ENCODE measurements at regions not wholly inside any gene's neighbourhood (a gene's known extent, or its start where the extent isn't known, plus 50 kb on each side); places are given as distances from the start of the nearest gene placed in this dataset.

DNA sequence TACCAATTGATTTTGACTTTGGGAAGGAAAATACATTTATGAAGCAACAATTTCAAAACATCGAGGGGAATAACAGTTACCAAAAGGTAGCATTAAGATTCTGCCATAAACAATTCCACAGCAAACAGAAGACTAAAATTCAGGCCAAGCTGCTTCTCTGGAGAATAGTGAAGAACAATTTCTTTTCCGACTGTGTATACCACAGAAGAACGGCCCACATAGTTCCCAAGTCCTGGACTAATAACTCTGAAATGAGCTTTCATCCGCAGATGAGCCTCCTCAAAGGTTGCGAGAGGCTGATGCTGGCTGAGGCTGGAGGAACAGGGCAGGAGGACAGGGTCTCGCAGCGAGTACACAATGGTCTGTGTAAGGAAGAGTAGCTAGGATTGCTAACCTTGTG is 278.9 kb upstream of the TCF4 start:
- TF ChIP-seq, protein P1, sequence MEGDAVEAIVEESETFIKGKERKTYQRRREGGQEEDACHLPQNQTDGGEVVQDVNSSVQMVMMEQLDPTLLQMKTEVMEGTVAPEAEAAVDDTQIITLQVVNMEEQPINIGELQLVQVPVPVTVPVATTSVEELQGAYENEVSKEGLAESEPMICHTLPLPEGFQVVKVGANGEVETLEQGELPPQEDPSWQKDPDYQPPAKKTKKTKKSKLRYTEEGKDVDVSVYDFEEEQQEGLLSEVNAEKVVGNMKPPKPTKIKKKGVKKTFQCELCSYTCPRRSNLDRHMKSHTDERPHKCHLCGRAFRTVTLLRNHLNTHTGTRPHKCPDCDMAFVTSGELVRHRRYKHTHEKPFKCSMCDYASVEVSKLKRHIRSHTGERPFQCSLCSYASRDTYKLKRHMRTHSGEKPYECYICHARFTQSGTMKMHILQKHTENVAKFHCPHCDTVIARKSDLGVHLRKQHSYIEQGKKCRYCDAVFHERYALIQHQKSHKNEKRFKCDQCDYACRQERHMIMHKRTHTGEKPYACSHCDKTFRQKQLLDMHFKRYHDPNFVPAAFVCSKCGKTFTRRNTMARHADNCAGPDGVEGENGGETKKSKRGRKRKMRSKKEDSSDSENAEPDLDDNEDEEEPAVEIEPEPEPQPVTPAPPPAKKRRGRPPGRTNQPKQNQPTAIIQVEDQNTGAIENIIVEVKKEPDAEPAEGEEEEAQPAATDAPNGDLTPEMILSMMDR (IDR thresholded peaks at IDR 0.05): no peak
- H4K20me1 ChIP-seq (ENCODE audit: insufficient read depth, low read length): no peaks in the 10 kb centered on the region
- intact Hi-C loops (cut with micrococcal nuclease): no loop called here
- Mint-ChIP-seq H3K4me3 (no peak overlapping the region), H3K4me1 (no peaks in the 10 kb centered on the region), H3K9me3 (peaks cover 0 to 1% (median 0%) of the 10 kb centered on the region in 7 donors), H3K36me3 (no peaks in the 10 kb centered on the region), H3K27ac (no peak overlapping the region), H3K27me3 (ENCODE audit: low read depth in 3 of 3) (peaks cover 0 to 3% (median 0%) of the 10 kb centered on the region in 3 donors)
- no peaks in the 10 kb centered on the region for H3K4me1 ChIP-seq (ENCODE audit: control insufficient read depth in 1 of 2, insufficient read depth in 2 of 2, low read length in 2 of 2)
- no peak overlapping the region for H3K9ac ChIP-seq (ENCODE audit: insufficient read depth, low read length, poor library complexity, severe bottlenecking)
- H2AFZ ChIP-seq (ENCODE audit: insufficient read depth, low read depth, low read length, poor library complexity, severe bottlenecking): no peak overlapping the region
- no peak overlapping the region for H3K27ac ChIP-seq (ENCODE audit: low read depth in 1 of 2, low read length in 2 of 2)
- H3K4me2 ChIP-seq (replicated peaks; ENCODE audit: extremely low read depth, low read length, poor library complexity, severe bottlenecking): no peak overlapping the region
- H3K79me2 ChIP-seq (ENCODE audit: insufficient read depth, low read length): no peaks in the 10 kb centered on the region
- H3K27me3 ChIP-seq (ENCODE audit: control insufficient read depth in 2 of 2, insufficient read depth in 2 of 2, low read length in 2 of 2): no peaks in the 10 kb centered on the region
- DNase-seq: no peak
- no peak overlapping the region for H3K4me3 ChIP-seq (replicated peaks in 1 of 3; ENCODE audit: low read depth in 2 of 3, low read length in 3 of 3)
- WGBS (ENCODE audit: insufficient coverage): 100% methylated on average over 1 of the region's 7 CpGs
- no peaks in the 10 kb centered on the region for H3K36me3 ChIP-seq (replicated peaks in 1 of 2; ENCODE audit: control insufficient read depth in 1 of 2, insufficient read depth in 2 of 2, low read length in 2 of 2)
- H3K9me3 ChIP-seq (replicated peaks in 1 of 2; ENCODE audit: control insufficient read depth in 1 of 2, insufficient read depth in 1 of 2, low read length in 2 of 2): no peaks in the 10 kb centered on the region

DNA sequence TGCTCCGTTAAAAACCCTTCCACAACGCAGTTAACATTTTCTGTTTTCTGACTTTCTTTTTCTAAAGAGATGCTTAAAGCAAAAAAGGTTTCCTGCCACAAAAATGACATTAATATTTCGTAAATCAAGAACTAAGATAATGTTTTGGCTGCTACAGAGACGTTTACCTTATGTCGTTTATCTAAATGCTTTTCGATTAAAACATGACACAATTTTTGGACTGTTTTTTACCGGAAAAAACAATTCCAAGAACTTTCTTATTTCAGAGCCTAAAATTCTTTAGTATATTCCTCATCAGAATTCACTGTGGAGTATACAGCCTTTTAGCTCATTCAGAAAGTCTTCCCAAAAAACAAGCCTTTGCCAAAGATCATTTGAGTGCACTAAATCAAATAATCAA is 278.0 kb upstream of the TCF4 start:
- Histone ChIP-seq H2AFZ (ENCODE audit: insufficient read depth, low read depth, low read length, poor library complexity, severe bottlenecking) (no peak overlapping the region), H3K27me3 (ENCODE audit: control insufficient read depth in 2 of 2, insufficient read depth in 2 of 2, low read length in 2 of 2) (no peaks in the 10 kb centered on the region), H4K20me1 (ENCODE audit: insufficient read depth, low read length) (no peaks in the 10 kb centered on the region), H3K9ac (ENCODE audit: insufficient read depth, low read length, poor library complexity, severe bottlenecking) (no peak overlapping the region), H3K4me1 (ENCODE audit: control insufficient read depth in 1 of 2, insufficient read depth in 2 of 2, low read length in 2 of 2) (no peaks in the 10 kb centered on the region), H3K27ac (ENCODE audit: low read depth in 1 of 2, low read length in 2 of 2) (no peak overlapping the region), H3K9me3 (replicated peaks in 1 of 2; ENCODE audit: control insufficient read depth in 1 of 2, insufficient read depth in 1 of 2, low read length in 2 of 2) (no peaks in the 10 kb centered on the region), H3K4me2 (replicated peaks; ENCODE audit: extremely low read depth, low read length, poor library complexity, severe bottlenecking) (no peak overlapping the region), H3K36me3 (replicated peaks in 1 of 2; ENCODE audit: control insufficient read depth in 1 of 2, insufficient read depth in 2 of 2, low read length in 2 of 2) (no peaks in the 10 kb centered on the region), H3K79me2 (ENCODE audit: insufficient read depth, low read length) (no peaks in the 10 kb centered on the region), H3K4me3 (replicated peaks in 1 of 3; ENCODE audit: low read depth in 2 of 3, low read length in 3 of 3) (no peak overlapping the region)
- H3K4me1 Mint-ChIP-seq: no peaks in the 10 kb centered on the region
- WGBS (ENCODE audit: insufficient coverage): 88% methylated on average over 6 of the region's 7 CpGs
- peaks cover 2 to 3% (median 2%) of the 10 kb centered on the region in 3 donors for H3K27me3 Mint-ChIP-seq (ENCODE audit: low read depth in 3 of 3)
- no peaks in the 10 kb centered on the region for H3K9me3 Mint-ChIP-seq
- H3K27ac Mint-ChIP-seq: no peak overlapping the region
- no peak for DNase-seq
- H3K4me3 Mint-ChIP-seq: no peak overlapping the region
- TF ChIP-seq, protein P1 (IDR thresholded peaks at IDR 0.05): no peak
- H3K36me3 Mint-ChIP-seq: no peaks in the 10 kb centered on the region
- intact Hi-C loops (cut with micrococcal nuclease): no loop called here
